Adrenal gland (tissue), 5 donors: ENCODE measurements at regions not wholly inside any gene's neighbourhood (a gene's known extent, or its start where the extent isn't known, plus 50 kb on each side); places are given as distances from the start of the nearest gene placed in this dataset.

Experiments used
- POLR2A ChIP-seq, 2 donors: fragments of 450-650 bp; IDR thresholded peaks; one replicate each; pipeline ENCODE4 v1.6.1; 2017; ENCODE audit warnings: antibody characterized with exemption in 2 of 2, mild to moderate bottlenecking in 2 of 2, moderate library complexity in 1 of 2
- TF ChIP-seq, protein P1 (sequence below), 6 experiments: fragments of 450-650 bp in 4 of 6; fragments of 200-600 bp in 2 of 6; sonication (generic) in 1 of 6; IDR thresholded peaks; 1 replicate in 5 of 6; 2 replicates in 1 of 6; pipeline versions ENCODE4 v1.5.1 to v1.8.0; 2016 to 2021; ENCODE audit warnings: antibody characterized with exemption in 6 of 6, mild to moderate bottlenecking in 2 of 6, moderate library complexity in 1 of 6
- donor health status: DM: no; HTN: no; CAD: no.

DNA sequence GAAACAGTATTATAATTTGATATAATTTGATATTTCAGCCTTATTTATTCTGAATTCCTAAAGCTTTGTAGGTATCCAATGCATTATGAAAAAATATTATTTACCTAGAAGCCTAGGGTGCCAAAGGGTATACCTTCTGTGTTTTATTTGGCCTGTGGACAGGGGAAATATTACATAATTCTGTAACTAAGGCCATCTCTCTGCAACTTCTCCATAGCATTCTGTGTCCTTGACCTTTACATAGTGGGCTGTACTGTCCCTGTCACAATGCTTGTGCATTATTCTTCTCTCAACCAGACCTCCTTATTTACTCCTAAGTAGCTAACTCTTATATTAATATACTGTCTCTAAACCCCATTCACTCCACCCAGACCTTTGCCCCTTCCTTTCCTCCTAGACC lies 57.0 kb upstream of the RANBP6 start:
- TF ChIP-seq, protein P1, sequence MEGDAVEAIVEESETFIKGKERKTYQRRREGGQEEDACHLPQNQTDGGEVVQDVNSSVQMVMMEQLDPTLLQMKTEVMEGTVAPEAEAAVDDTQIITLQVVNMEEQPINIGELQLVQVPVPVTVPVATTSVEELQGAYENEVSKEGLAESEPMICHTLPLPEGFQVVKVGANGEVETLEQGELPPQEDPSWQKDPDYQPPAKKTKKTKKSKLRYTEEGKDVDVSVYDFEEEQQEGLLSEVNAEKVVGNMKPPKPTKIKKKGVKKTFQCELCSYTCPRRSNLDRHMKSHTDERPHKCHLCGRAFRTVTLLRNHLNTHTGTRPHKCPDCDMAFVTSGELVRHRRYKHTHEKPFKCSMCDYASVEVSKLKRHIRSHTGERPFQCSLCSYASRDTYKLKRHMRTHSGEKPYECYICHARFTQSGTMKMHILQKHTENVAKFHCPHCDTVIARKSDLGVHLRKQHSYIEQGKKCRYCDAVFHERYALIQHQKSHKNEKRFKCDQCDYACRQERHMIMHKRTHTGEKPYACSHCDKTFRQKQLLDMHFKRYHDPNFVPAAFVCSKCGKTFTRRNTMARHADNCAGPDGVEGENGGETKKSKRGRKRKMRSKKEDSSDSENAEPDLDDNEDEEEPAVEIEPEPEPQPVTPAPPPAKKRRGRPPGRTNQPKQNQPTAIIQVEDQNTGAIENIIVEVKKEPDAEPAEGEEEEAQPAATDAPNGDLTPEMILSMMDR (IDR thresholded peaks at IDR 0.05), result no peak
- TF ChIP-seq POLR2A (IDR thresholded peaks at IDR 0.05), result no peak
